Fibroblast of the aortic adventitia (primary cell): ENCODE measurements at regions not wholly inside any gene's neighbourhood (a gene's known extent, or its start where the extent isn't known, plus 50 kb on each side); places are given as distances from the start of the nearest gene placed in this dataset.

Experiments
- DNase-seq: peaks from one replicate; pipeline ENCODE4 v3.0.0-alpha.2; 2010; ENCODE audit warnings: low read depth
- H3K4me3 ChIP-seq: 2 replicates; pipeline ENCODE4 v1.5.1; 2011; ENCODE audit warnings: low read depth, mild to moderate bottlenecking, control low read depth, low read length, moderate library complexity
- CTCF ChIP-seq: IDR thresholded peaks from 2 replicates; pipeline ENCODE4 v1.5.1; 2011; ENCODE audit warnings: mild to moderate bottlenecking, low read length, control low read depth, inconsistent platforms; ENCODE audit not compliant: insufficient read depth

DNA sequence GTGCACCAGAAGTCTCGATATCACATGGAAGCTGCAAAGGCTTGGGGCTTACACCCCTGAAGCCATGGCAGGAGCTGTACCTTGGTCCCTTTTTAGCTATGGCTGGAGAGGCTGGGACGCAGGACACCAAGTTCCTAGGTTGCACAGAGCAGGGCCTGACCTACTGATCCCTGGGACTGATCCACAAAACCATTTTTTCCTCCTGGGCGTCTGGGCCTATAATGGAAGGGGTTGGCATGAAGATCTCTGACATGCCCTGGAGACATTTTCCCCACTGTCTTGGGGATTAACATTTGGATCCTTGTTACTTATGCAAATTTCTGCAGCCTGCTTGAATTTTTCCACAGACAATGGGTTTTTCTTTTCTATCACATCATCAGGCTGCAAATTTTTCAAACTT is 286.7 kb upstream of the PTPRD start:
- DNase-seq, result no peak
- no peak for TF ChIP-seq CTCF
- no peak overlapping the region for H3K4me3 ChIP-seq

DNA sequence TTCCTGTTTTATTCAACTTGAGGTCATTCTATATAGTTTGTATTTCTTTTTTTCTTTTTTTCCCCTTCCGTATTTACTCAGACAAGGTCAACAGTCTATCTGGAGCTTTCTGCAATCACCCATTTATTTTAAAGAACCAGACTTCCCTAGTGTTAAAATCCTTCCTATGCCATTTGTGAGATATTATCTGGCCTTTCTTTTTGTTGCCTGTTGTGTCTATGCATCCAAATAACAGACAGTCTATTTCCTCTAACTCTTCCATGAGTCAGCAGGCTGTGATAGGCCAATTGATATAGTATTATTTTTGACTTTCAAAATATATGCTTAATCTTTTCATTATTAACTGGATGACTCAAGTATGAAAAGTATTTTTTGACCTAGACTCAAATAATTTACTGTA is 291.2 kb upstream of the PTPRD start:
- no peak for DNase-seq
- no peak overlapping the region for H3K4me3 ChIP-seq
- no peak for TF ChIP-seq CTCF

- TF ChIP-seq CTCF, result no peak
- H3K4me3 ChIP-seq, result no peak overlapping the region
- DNase-seq, result no peak
Measured at GRCh38 chr9:10910779-10911178, 298.0 kb upstream of the PTPRD start.

DNA sequence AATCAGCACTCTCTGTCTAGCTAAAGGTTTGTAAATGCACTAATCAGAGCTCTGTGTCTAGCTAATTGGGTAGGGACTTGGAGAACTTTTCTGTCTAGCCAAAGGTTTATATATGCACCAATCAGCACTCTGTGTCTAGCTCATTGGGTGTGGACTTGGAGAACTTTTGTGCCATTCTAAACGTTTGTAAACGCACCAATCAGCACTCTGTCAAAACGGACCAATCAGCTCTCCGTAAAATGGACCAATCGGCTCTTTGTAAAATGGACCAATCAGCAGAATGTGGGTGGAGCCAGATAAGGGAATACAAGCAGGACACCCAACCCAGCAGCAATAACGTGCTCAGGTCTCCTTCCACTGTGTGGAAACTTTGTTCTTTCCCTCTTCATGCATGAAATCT is 298.6 kb upstream of the PTPRD start:
- TF ChIP-seq CTCF, result no peak
- no peak for DNase-seq
- H3K4me3 ChIP-seq, result no peak overlapping the region

GRCh38 chr9:10917001-10917400 is 304.2 kb upstream of the PTPRD start:
- DNase-seq, result no peak
- TF ChIP-seq CTCF, result no peak
- no peak overlapping the region for H3K4me3 ChIP-seq

DNA sequence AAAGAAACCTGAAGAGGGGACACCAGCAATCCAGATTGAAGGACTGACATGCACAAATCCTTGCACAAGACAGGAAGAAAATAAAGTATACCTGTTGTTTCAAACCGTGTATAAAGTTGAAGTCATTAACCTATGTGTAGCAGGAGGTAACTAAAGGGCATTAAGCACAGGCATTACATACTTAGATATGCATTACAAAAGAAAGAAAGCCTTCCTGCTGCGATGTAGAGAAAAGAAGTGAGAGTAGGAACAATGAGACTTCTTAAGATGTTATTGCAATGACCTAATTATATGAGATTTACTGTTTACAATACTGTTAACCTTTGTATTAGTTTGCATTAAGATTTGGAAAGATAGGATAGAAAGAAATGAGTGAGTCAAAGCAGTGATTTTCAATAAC is 308.9 kb upstream of the PTPRD start:
- no peak for DNase-seq
- no peak for TF ChIP-seq CTCF
- no peak overlapping the region for H3K4me3 ChIP-seq

GRCh38 chr9:10925896-10926295 is 313.1 kb upstream of the PTPRD start:
- no peak for TF ChIP-seq CTCF
- no peak for DNase-seq
- H3K4me3 ChIP-seq, result no peak overlapping the region
